ENCODE measurements at regions not wholly inside any gene's neighbourhood (a gene's known extent, or its start where the extent isn't known, plus 50 kb on each side); places are given as distances from the start of the nearest gene placed in this dataset.

- TF ChIP-seq CTCF (IDR thresholded peaks at IDR 0.05) (no peak), EZH2 (IDR thresholded peaks at IDR 0.05; ENCODE audit: borderline replicate concordance, insufficient read depth, low read depth, low read length, poor library complexity, severe bottlenecking) (no peak)
These were observed 567.3 kb downstream of the PDHA2 start for GRCh38 chr4:96407225-96407624.
